ENCODE measurements at regions not wholly inside any gene's neighbourhood (a gene's known extent, or its start where the extent isn't known, plus 50 kb on each side); places are given as distances from the start of the nearest gene placed in this dataset.

- TF ChIP-seq HCFC1 (IDR thresholded peaks at IDR 0.05; ENCODE audit: low read length) (no peak), HSF1 (IDR thresholded peaks at IDR 0.05; ENCODE audit: low read depth, low read length) (no peak), CHD1 (IDR thresholded peaks at IDR 0.05; ENCODE audit: low read depth, low read length) (no peak)
Measured at GRCh38 chr6:106750946-106751345, 121.6 kb downstream of the QRSL1 start (continued).

- RAD21 ChIA-PET (ENCODE audit: unreplicated experiment), result no interaction called here
- no peaks in the 10 kb centered on the region for H3K4me1 ChIP-seq (ENCODE audit: control insufficient read depth, insufficient read depth, low read length)
- TF ChIP-seq SUPT20H (IDR thresholded peaks at IDR 0.05; ENCODE audit: borderline replicate concordance, control insufficient read depth, low read depth, low read length), result no peak
- TF ChIP-seq CHD1 (IDR thresholded peaks at IDR 0.05; ENCODE audit: low read depth, low read length), result no peak
- no peak for TF ChIP-seq SPI1 (IDR thresholded peaks at IDR 0.05; ENCODE audit: borderline replicate concordance, insufficient read depth, low read depth, low read length)
- TF ChIP-seq NR2C2 (IDR thresholded peaks at IDR 0.05; ENCODE audit: borderline replicate concordance, control insufficient read depth, insufficient read length, low read depth), result no peak
- no peak for TF ChIP-seq RFX5 (IDR thresholded peaks at IDR 0.05; ENCODE audit: low read depth, low read length)
- no peak for TF ChIP-seq TCF12 (IDR thresholded peaks at IDR 0.05; ENCODE audit: low read depth, low read length)
- TF ChIP-seq RCOR1 (conservative IDR thresholded peaks at IDR 0.05; ENCODE audit: low read depth, low read length), result no peak
- TF ChIP-seq STAT1 (conservative IDR thresholded peaks at IDR 0.05), result no peak
- no peak for TF ChIP-seq YY1 (IDR thresholded peaks at IDR 0.05; ENCODE audit: low read depth, low read length)
- no peak for TF ChIP-seq E4F1 (IDR thresholded peaks at IDR 0.05; ENCODE audit: borderline replicate concordance, partially characterized antibody)
- TF ChIP-seq EP300 (IDR thresholded peaks at IDR 0.05; ENCODE audit: borderline replicate concordance in 1 of 2, control insufficient read depth in 1 of 2, low read depth in 2 of 2, low read length in 2 of 2), result no peak
- TF ChIP-seq, protein P1, sequence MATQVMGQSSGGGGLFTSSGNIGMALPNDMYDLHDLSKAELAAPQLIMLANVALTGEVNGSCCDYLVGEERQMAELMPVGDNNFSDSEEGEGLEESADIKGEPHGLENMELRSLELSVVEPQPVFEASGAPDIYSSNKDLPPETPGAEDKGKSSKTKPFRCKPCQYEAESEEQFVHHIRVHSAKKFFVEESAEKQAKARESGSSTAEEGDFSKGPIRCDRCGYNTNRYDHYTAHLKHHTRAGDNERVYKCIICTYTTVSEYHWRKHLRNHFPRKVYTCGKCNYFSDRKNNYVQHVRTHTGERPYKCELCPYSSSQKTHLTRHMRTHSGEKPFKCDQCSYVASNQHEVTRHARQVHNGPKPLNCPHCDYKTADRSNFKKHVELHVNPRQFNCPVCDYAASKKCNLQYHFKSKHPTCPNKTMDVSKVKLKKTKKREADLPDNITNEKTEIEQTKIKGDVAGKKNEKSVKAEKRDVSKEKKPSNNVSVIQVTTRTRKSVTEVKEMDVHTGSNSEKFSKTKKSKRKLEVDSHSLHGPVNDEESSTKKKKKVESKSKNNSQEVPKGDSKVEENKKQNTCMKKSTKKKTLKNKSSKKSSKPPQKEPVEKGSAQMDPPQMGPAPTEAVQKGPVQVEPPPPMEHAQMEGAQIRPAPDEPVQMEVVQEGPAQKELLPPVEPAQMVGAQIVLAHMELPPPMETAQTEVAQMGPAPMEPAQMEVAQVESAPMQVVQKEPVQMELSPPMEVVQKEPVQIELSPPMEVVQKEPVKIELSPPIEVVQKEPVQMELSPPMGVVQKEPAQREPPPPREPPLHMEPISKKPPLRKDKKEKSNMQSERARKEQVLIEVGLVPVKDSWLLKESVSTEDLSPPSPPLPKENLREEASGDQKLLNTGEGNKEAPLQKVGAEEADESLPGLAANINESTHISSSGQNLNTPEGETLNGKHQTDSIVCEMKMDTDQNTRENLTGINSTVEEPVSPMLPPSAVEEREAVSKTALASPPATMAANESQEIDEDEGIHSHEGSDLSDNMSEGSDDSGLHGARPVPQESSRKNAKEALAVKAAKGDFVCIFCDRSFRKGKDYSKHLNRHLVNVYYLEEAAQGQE (IDR thresholded peaks at IDR 0.05; ENCODE audit: low read depth, low read length), result no peak
- no peak for TF ChIP-seq DPF2 (IDR thresholded peaks at IDR 0.05)
Measured at GRCh38 chr6:106750142-106750918, 121.0 kb downstream of the QRSL1 start.

More at GRCh38 chr6:106750142-106750918, 121.0 kb downstream of the QRSL1 start:
- ChIA-PET SMC1A (ENCODE audit: uncharacterized antibody, unreplicated experiment) (no interaction called here), POLR2A (no interaction called here), CTCF (interaction anchor here (2.2 kb wide), 1 partner anchor 142 kb away, joined by 4 read pairs; no protein-coding TSS in a partner anchor)
- in situ Hi-C loops (cut with MboI), result no loop called here
- H3K4me2 ChIP-seq (ENCODE audit: control insufficient read depth, insufficient read depth), result no peak overlapping the region
- WGBS (ENCODE audit: insufficient coverage, insufficient replicate concordance, low lambda C conversion rate, missing lambda C conversion rate), result 37% methylated on average over 9 of the region's 9 CpGs
- DNase-seq (ENCODE audit: low read depth, low spot score) (no peak), FAIRE-seq (no peak), ATAC-seq (no peak)
- H3K27ac ChIP-seq (ENCODE audit: control insufficient read depth, insufficient read depth), result no peak overlapping the region
- H3K9ac ChIP-seq (ENCODE audit: control insufficient read depth, insufficient read depth, low read length), result no peak overlapping the region
- intact Hi-C loops (cut with micrococcal nuclease; ENCODE audit: unreplicated experiment), result no loop called here
- H3K27me3 ChIP-seq (replicated peaks in 1 of 2; ENCODE audit: control insufficient read depth in 2 of 2, insufficient read depth in 2 of 2, low read length in 1 of 2), result no peaks in the 10 kb centered on the region
- H3K36me3 ChIP-seq (ENCODE audit: control insufficient read depth in 2 of 2, insufficient read depth in 2 of 2, low read length in 1 of 2), result no peaks in the 10 kb centered on the region
- no peak overlapping the region for H3K4me3 ChIP-seq
- no peaks in the 10 kb centered on the region for H4K20me1 ChIP-seq (ENCODE audit: control insufficient read depth, insufficient read depth)
- H2AFZ ChIP-seq (ENCODE audit: control insufficient read depth, low read depth, low read length), result no peak overlapping the region
- H3K79me2 ChIP-seq (ENCODE audit: control insufficient read depth, insufficient read depth, low read length), result no peaks in the 10 kb centered on the region
- no peaks in the 10 kb centered on the region for H3K9me3 ChIP-seq (replicated peaks; ENCODE audit: control insufficient read depth, insufficient read depth, low read length)
- no TSS peak for BruUV-seq (replicated peaks)
